HG02763 (cell line): ENCODE measurements at regions not wholly inside any gene's neighbourhood (a gene's known extent, or its start where the extent isn't known, plus 50 kb on each side); places are given as distances from the start of the nearest gene placed in this dataset.
"Not testable (repeated sequence)": the region's sequence is repeated elsewhere in the genome, so short reads cannot be mapped to it uniquely, and the experiment has no call there.

Experiments
- ATAC-seq: cut with Tn5 transposase; IDR thresholded peaks from one replicate; pipeline ENCODE4 v1.9.1; 2021; ENCODE audit warnings: mild to moderate bottlenecking, moderate library complexity; ENCODE audit not compliant: unreplicated experiment

DNA sequence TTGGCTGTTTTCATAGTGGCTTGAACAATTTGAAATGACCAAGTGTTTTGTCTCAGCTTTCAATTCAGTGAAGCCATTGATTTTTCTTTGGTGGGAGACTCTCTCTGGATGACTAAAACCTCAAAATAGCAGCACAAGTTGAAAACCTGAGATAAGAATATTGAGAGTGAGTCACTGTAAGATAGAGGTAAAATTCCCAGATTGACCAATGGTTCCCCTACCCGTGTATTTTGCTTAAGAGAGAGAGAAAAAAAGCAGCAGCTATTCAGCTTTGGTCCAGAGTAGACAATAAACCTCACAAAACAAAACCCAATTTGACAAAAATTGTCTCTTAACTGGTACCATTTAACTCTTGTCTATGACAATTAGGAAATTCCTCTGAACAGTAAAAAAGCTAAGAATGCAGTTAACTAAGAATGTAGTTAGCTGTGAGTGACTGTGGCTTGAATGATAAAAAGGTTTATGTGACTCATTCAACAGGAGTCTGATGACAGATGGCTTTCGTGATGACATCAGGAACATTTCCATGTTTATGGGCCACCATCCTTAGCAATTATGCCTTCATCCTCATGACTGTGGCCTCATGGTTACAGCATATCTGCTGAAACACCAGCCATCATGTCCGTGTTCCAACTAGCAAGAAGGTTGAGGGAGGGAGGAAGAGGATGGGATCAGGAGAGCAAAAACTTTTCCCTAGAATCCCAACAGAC lies 356.9 kb downstream of the NDFIP2 start:
- no peak for ATAC-seq

DNA sequence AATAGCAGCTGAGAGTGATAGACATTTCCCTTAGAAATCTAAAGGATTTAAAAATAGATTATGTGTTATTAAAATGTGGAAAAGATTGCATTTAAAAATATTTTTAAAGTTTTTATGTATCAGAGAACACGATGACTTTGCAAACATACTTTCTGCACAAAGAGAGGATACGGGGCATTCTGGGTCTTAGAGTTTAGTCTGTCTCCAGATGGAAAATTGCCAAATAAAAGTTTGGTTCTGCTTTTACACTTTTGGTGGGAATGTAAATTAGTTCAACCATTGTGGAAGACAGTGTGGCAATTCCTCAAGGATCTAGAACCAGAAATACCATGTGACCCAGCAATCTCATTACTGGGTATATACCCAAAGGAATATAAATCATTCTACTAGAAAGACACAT lies 355.2 kb downstream of the NDFIP2 start:
- not testable (repeated sequence) for ATAC-seq

DNA sequence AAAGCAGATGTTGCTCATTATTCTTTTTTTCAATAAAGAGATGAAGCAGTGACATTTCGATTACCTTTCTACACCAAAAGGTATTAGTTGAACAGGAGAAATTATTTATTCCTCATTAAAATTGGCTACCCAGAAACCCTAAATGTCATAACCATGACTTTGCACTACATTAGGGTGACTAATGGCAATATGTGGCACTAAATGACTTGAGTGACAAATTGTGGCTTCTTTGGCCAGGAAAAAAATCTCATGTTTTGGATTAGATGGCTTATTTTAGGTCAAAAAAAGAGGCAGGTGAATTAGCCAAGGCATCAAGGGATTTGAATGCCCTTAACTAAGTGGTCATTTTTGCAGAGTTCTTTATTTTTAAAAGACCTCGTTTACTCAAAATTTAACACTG lies 353.9 kb downstream of the NDFIP2 start:
- no peak for ATAC-seq

DNA sequence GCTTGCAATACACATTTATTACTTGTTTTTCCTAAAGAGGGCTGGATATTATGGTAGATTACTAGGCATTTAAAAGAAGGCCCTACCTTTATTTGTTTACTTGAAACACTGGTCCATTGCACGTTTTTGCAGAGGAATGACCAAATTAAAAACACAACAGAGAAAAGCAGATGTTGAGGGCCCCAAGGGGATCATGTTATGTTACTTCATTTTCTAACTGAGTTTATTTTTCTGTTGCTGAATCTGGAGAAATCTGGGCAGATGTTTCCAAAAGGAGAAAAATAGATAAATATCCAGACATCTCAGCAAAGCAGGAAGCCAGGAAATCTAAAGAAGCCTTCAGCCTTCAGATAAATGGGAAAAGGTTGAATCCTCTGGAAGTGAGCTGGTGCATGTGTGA lies 353.0 kb downstream of the NDFIP2 start:
- no peak for ATAC-seq

DNA sequence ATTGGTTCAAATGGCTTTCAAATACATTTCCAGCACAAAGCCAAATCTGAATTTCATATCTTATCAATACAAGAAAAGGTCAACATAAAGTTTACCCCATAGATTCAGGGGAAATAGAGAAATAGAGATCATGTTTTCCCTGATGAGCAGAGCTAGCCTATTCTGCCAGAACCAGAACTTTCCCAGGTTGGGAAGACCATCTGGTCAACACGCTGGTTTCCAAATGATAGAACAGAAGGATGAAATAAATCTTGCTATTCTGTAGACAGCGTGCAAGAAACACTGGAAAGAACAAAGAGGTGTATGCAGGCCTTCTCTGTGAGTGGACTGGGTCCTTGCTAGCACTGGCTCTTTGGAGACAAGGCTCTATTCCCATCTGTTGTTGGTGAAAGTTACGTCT lies 350.6 kb downstream of the NDFIP2 start:
- no peak for ATAC-seq

DNA sequence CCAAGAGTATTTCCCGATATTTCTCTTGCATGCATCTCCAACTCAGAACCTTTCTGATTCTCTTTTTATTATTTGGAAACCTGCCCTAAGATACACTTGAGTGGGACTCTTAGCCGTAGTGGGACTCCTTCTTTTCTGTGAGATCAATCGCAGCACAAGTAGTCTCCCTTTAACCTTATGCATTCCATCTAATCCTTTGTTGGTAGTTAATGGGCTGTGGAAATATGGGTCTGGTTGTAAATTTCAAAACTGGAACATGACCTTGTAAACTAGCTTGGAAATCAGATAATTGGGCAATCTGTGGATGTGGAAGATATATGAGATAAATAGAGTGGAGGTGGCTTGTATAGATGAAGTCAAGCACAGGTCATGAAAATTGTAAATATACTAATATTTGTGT lies 350.0 kb downstream of the NDFIP2 start:
- ATAC-seq: no peak

DNA sequence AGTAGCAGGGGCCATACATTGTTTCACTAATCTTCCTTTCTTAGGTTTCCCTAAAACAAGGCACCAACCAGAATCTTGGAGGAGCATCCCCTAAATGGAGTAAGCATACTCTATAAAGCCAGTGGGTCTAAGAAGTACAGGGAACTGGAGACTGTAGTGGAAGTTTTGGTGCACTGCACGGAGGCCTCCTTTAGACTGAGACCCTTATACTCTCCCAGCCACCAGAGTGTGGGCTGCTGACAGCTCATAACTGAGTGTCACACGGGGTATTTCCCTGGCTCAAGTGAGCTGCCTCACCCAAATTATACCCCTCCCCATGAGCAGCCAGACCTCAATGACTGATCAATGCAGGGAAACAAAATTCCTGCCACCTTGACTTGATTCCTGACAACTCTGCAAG lies 349.5 kb downstream of the NDFIP2 start:
- no peak for ATAC-seq

DNA sequence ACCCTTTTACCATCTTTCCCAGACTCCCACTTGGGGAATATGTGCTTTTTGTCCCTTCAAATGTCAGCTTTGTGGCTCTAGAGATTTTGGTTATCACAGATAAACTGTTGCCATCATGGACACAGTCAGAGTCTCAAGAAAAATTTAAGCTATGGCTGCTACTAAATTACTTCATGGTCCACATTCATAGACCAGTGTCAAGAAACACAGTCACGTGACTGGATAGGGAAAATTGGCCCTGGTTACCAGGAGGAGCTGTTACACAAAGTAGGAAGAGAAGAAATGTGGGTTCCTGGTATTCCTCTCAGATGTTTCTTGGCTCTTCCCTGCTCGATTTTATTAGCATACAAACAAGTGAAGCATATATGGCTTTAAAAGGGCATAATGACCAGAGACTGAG lies 348.9 kb downstream of the NDFIP2 start:
- ATAC-seq: no peak

DNA sequence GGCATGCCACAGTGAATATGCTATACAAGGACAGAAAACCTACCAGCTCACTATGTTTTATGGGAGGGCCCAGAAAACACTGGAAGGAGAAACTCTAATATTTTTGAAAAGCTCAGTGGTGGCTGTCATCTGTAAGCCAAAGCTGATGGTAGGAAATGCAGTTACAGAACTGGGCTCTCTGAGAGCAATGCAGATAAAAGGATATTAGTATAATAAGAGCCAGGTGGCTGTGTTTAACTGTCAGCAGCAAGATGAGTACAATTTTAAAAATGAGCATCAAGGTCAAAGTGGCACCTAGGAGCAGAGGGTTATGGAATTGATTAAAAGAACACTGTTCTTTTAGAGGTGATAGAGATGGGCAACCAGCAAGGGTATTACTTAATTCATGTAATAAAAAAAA lies 345.0 kb downstream of the NDFIP2 start:
- no peak for ATAC-seq

DNA sequence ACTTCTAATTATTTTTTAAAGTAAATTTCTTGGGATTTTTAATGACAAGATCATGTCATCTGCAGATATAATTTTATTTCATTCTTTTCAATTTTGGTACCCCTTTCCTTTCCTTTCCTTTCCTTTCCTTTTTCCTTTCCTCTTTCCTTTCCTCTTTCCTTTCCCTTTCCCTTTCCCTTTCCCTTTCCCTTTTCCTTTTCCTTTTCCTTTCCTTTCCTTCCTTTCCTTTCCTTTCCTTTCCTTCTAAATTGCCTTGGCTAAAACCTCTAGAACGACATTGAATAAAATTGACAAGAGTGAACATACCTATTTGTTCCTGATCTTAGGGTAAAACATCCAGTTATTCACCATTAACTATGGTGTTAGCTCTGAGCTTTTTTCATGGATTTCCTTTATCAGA lies 334.1 kb downstream of the NDFIP2 start:
- ATAC-seq: no peak

DNA sequence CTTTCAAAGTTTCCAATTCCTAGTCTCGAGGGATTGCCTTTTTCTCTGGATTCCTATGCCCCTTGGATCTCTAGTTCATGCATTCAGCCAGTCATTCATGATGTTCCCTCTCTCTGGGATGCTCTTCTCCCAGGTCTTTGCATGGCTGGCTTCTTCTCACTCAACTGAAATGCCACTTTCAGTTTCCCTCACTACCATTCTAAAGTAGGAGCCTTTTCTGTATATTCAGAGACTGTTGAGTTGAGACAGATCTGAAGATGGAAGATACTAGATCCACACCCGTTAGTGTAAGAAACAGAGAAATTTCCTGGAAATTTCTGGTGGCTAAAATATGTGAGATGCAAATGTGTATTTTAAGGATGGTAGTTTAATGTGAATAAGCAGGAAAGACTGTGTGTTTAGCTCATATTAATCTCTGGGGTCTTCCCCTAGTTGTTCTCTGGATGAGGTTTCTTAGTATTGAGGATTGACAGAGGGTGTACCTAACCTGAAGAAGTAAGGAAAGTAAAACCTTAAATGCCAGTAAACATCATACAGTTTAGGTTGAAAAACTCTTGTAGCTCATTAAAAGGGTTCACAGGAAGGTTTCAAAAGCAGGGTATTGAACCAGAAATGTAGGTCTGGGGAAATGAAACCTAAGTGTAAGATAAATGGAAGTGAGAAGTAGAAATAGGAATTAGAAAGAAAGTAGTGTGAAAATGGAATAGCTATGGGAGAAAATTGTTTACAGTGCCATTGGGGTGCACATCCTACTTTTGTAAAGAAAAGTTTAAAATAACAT lies 331.3 kb downstream of the NDFIP2 start:
- peak; percentile 58 for ATAC-seq

DNA sequence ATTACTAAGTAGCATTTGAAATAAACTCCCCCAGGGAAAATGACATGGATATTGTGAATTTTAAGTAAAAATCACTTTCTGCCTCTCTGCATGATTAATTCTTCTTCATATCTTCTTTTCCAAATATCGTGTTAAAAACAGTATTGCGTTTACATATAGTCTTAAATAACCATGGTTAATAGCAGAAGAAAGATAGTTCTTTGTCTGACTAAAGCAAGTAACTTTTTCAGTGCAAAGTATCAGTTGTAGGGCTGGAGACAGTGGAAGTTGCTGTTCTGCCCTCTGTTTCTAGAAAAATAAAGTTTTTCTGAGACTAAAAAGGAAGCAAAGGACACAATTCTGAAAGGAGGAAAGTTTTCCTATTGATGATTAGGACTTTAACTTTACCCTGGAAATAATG lies 330.2 kb downstream of the NDFIP2 start:
- ATAC-seq: no peak

DNA sequence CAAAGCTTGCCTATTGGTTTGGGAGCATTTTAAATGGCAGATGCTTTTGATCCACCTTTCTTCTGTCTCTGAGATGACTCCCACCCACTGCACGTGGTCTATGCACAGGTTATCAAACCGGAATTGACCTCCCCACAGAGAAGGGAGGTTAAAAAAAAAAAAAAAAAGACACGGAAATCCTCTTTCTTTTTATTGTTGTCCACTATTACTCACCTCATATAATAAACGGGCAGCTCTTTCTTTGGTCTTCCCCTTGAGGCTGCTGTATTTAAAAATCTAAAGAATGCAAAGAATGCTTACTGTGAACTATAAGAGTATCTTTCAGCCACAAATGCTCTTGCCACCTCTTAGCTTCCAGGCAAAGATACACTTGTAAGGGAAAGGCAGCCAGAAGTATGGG lies 329.7 kb downstream of the NDFIP2 start:
- no peak for ATAC-seq

DNA sequence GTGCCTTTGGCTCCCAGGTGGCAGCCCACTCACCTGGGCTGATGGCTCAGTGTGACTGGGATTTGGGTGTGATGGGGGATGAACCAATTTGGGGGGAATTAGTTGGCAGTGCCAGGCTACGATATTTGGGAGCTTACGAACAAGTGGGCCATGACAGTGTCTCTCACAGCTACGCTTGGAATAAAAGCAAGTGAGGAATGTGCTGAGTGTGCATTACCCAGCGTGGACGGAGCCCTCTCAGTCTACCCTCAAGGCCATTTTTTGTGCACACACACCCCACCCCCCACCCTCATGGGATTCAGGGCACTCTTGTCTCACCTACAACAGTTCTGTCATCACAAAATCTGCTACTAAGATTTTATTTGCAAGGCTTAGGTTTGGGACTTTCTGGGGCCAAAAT lies 329.1 kb downstream of the NDFIP2 start:
- no peak for ATAC-seq

DNA sequence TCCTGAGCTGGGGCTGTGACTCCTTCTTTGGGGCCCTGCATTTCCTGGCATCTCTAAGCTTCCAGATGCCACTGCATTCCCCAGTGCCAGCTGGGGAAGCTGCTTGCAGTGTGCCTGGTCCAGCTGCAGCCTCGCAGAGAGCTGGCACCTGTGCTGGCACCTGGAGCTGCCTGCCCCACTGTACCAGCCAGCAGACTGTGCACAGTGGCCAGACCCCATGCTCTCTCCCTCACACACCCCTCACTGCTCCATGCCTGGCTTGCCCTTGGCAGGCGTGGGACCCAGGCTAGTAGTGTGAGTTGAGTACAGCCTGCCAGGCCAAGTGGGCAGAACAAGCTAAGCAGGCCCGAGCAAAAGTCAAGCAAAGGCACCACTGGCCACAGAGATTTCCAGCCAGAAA lies 327.5 kb downstream of the NDFIP2 start:
- ATAC-seq: no peak

DNA sequence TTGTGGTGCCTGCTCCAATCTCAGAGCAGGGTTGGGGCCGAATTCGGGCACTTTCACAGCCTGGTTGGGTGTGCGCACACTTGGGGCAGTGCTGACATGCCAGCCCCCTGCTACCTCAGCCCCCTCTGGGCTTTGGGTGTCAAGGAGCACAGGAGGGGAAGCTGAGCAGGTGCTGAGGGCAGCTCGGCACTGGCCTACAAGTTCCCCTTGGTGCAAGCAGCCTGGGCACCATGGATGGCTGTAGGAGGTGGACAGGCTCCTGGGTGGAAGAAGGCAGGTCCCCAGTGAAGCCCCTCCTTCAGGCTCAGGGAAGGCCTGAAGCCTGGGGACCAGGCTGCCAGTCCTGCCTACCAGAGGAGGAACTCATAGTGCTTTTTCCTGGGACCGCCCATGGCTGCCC lies 326.6 kb downstream of the NDFIP2 start:
- ATAC-seq: no peak

DNA sequence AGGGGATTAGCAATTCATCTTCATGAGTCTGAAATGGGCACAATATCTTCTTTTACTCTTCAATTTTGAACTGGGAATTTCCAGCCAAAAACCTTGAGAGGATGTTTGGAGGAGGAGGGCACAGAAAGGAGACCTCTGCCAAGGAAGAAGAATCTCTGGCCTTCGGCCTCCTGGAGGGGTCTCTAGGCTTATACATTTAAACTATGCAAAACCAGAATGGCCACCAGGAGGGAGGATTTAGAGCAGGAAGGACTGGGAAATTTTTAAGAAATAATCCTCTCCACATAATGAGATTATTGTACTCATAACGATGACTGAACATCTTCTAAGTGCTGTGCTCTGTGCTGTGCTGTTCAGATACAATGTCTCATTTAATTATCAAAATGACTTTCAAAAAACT lies 325.9 kb downstream of the NDFIP2 start:
- no peak for ATAC-seq

DNA sequence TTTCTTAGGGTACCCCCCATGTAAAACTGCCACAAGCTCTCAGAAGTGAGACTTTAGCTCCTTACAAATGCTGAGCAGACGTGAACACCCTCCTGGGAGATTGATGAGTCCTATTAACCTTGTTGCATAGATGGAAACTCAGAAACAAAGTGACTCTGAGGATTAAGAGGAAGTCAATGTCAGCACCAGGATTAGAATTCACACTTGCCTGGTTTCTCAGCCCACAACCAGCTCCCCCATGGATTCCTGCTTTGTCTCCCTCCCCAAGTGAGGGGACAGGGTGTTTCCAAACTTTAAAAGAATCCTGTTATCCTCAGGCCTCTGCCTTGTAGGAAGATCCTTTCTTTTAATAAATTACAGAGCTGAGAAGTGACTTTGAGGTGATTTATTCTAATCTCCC lies 324.4 kb downstream of the NDFIP2 start:
- ATAC-seq: no peak

DNA sequence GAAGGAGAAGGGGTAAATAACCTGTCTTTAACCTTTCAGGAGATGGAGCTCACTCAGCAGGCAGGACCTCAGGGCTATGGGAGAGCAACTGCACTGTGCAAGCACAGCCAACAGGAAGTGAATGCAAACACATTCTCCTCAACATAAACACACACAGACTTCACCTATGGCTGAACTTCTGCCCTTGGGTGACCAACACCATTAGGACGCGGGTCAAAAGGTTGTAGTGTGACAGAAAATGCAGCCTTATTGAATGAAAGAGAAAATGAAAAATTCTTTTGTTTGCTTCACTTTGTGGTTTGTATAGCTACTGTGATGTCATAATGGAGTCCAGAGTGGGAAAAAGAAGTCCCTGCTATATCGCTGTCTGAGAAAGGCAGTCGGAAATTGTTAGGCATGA lies 323.0 kb downstream of the NDFIP2 start:
- no peak for ATAC-seq

DNA sequence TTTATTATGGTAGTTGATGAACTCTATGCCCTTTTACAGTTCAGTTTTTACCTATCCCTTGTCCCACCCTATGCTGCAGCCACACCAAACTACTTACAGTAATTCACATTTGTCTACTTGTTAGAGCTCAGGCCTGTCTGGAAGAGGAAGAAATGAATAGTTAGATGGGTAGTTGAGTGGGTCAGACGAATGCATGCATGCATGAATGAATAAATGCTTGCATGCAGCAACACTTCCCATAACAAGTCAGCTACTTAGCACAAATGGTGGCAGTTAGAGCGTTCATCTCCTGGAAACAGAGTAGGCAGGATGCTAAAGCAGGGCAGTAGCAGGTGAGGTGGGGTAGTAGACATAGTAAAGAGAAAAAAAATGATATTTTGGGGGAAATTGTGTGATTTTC lies 322.3 kb downstream of the NDFIP2 start:
- no peak for ATAC-seq

DNA sequence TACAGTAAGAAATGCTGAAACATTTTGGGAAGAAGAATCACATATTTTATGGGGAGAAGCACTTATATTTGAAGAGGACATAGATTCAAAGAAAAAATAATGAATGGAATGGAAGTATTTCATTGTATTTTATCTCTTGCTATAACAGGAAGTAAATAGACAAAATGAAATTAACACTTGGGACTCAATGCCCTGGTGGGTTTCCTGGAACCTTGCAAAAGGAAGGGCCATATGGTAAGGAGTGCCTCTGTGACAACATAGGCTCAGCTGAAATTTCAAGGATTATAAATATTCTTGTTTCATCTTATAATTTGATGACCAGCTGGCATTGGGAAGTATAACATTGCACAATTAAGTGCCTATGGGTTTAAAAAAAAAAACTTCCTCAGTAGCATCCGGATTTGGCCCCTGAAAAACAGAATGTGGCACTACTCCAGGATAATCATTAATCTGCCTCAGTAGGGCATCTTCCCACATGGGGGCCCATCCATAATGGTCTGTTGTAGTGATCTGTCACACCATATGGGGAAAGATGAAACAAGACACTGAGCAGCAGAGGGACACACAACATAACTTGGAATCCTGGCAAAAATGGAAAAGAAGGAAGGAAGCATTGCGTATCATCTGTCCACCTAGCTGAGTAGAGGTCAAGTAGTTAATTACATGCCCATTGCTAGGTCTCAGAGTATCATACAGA lies 321.6 kb downstream of the NDFIP2 start:
- no peak for ATAC-seq
